Activated CD4-positive, alpha-beta memory T cell treated with anti-CD3 and anti-CD28 coated beads for 36 hours (primary cell): ENCODE measurements at regions not wholly inside any gene's neighbourhood (a gene's known extent, or its start where the extent isn't known, plus 50 kb on each side); places are given as distances from the start of the nearest gene placed in this dataset.

Source experiments
- CTCF ChIA-PET: fragments of 350-600 bp; sonication (Branson Sonifier 250); formaldehyde crosslinking; loops from one replicate; lab custom pipeline; 2021; ENCODE audit warnings: antibody characterized with exemption, inconsistent platforms; lab: Charles Lee
- POLR2A ChIA-PET: fragments of 350-600 bp; sonication (Branson Sonifier 250); formaldehyde crosslinking; loops from one replicate; lab custom pipeline; 2021; ENCODE audit warnings: antibody characterized with exemption; lab: Charles Lee
- DNase-seq: peaks from one replicate; pipeline ENCODE4 v3.0.0-alpha.2; 2020
- H3K27ac Mint-ChIP-seq: one replicate; pipeline ENCODE4 v1.8.0; 2021; ENCODE audit warnings: mixed read lengths
- H3K27me3 Mint-ChIP-seq: one replicate; pipeline ENCODE4 v1.8.0; 2021; ENCODE audit warnings: mixed read lengths
- H3K36me3 Mint-ChIP-seq: one replicate; pipeline ENCODE4 v1.8.0; 2021; ENCODE audit warnings: mixed read lengths
- H3K4me1 Mint-ChIP-seq: one replicate; pipeline ENCODE4 v1.8.0; 2021; ENCODE audit warnings: low read depth, mixed read lengths
- H3K4me3 Mint-ChIP-seq: one replicate; pipeline ENCODE4 v1.8.0; 2021; ENCODE audit warnings: mild to moderate bottlenecking, mixed read lengths
- H3K9me3 Mint-ChIP-seq: one replicate; pipeline ENCODE4 v1.8.0; 2021; ENCODE audit warnings: mixed read lengths
- intact Hi-C: fragments of 100-400 bp; cut with micrococcal nuclease; formaldehyde crosslinking; loops from one replicate; pipeline ENCODE4 v1.15.1; 2023

DNA sequence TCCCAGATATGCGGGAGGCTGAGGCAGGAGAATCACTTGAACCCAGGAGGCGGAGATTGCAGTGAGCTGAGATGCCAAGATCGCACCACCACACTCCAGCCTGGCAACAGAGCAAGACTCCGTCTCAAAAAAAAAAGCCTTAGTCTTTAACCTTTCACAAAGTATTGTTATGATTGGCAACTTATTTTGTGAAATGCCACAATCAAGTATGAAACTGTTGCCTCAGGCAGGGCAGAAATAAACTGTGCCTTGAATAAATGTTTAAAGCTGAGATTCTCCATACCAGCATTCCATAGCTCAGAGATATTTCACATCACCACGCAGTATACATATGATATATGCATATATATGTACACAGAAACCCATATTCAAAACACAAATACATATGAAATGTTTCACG is 120.1 kb upstream of the CCDC28A start:
- intact Hi-C loops: loop anchor here (5.0 kb wide), 1 partner anchor 374 kb away; the partner anchor contains the start of gene ABRACL
- H3K4me1 Mint-ChIP-seq: peaks cover 22% of the 10 kb centered on the region
- H3K4me3 Mint-ChIP-seq: no peak overlapping the region
- no peak overlapping the region for H3K27ac Mint-ChIP-seq
- ChIA-PET POLR2A (no interaction called here), CTCF (interaction anchor here (2.1 kb wide), 1 partner anchor 39 kb away, joined by 9 read pairs; no protein-coding TSS in a partner anchor)
- peaks cover 13% of the 10 kb centered on the region for H3K27me3 Mint-ChIP-seq
- no peaks in the 10 kb centered on the region for H3K36me3 Mint-ChIP-seq
- no peak for DNase-seq
- H3K9me3 Mint-ChIP-seq: no peaks in the 10 kb centered on the region

DNA sequence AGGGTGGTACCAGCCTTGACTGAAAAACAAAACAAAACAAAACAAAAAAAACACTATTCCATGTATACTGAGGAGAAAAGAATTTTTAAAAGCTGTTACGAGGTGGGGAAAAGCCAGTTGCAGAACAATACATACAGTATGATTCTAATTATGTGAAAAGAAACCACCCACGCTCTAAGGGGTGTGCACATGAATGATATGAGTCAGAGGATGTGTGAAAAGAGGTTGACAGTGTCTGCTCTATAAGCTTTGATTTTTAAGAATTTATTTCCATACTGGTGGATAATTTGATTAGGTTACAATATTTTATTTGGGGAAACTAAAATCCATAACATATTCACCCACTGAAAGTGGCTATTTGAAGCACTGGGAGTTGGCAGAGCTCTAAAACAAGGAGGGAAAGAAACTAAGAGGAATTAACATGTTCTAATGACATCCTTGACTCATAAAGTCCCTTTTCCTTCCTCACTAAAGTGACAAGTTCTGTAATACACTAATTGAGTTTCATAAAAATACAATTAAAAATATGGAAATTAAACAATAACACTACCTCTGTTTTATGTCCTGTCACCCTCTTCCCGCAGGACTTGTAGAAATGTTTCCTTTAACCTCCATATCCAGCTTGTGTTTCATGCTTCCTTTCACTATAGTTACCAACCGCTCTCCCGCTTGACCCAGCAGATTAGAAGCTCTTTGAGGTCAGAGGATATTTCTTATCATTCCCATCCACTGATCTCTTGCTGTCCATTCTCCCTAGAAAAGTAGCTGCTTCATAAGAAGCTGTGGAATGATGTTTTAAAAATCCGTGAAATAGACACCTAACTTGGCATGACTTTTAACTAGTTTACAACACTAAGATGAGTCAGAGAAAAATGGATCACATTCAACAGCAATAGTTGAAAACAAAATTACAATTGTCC is 118.6 kb upstream of the CCDC28A start:
- DNase-seq: peak; percentile 64
- H3K36me3 Mint-ChIP-seq: no peaks in the 10 kb centered on the region
- H3K27ac Mint-ChIP-seq: no peak overlapping the region
- ChIA-PET CTCF (interaction anchor here (0.7 to 2.1 kb wide), 3 partner anchors 37 to 66 kb away, joined by 3 to 9 read pairs (median 7); no protein-coding TSS in a partner anchor), POLR2A (no interaction called here)
- peaks cover 24% of the 10 kb centered on the region for H3K4me1 Mint-ChIP-seq
- no peaks in the 10 kb centered on the region for H3K9me3 Mint-ChIP-seq
- peaks cover 11% of the 10 kb centered on the region for H3K27me3 Mint-ChIP-seq
- intact Hi-C loops: loop anchor here (1.0 to 5.0 kb wide), 2 partner anchors 62 to 372 kb away; partner anchors contain the start of gene ABRACL
- H3K4me3 Mint-ChIP-seq: no peak overlapping the region

DNA sequence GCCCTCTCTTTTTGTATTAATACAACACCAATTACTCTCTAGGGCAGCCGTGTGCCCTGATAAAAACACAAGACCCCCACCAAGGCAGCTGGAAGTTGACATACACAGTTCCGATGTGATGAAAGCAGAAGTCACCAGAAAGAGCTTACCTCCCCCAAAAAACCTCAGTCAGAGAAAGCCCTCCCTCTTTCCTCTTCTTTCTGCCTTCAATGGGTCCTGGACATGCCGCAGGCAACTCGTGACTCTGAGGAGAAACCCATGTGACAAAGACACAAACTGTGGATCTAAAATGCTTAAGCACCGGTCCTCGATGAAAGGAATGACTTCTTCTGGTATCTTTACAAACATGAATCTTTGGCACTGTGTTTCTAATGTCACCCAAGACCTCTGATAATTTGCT is 117.7 kb upstream of the CCDC28A start:
- H3K27me3 Mint-ChIP-seq: peaks cover 8% of the 10 kb centered on the region
- no peaks in the 10 kb centered on the region for H3K9me3 Mint-ChIP-seq
- ChIA-PET POLR2A (no interaction called here), CTCF (interaction anchor here (1.3 to 1.5 kb wide), 2 partner anchors 65 to 66 kb away, joined by 5 to 7 read pairs; no protein-coding TSS in a partner anchor)
- no peak for DNase-seq
- no peak overlapping the region for H3K27ac Mint-ChIP-seq
- no peak overlapping the region for H3K4me3 Mint-ChIP-seq
- intact Hi-C loops: no loop called here
- peaks cover 28% of the 10 kb centered on the region for H3K4me1 Mint-ChIP-seq
- H3K36me3 Mint-ChIP-seq: no peaks in the 10 kb centered on the region

DNA sequence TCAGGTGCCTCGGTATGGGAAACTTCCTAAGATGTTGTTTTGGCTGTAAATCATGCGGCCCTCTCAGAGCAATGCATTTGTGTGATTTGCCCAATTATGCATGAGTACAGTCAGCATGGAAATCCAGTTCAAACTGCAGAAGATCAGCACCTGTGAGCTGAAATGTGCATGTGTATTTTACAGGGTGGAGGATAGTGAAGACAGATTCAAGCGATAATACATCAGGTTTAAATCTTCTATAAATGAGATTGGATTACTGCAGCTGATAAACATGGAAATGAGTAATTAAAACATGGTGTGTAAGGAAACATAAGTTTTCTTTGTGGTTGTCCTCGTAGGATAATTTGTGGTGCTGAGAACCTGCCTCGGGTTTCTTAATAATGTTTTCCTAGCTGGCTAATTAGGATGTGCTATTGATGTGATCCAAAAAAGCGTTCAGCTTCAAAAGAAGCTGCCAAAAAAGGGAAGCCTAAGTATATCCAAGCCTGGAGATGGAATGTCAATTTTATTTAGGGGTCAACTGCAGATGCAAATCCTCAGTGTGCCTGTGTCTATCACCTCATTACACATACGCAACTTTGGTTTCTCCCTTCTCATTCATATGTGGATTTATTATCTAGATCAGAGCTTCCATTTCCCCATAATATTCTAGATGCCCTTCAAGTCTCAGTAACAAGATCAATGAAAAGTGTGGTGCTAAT is 117.1 kb upstream of the CCDC28A start:
- H3K27me3 Mint-ChIP-seq: peaks cover 11% of the 10 kb centered on the region
- CTCF ChIA-PET: interaction anchor here (1.3 kb wide), 1 partner anchor 66 kb away, joined by 5 read pairs; no protein-coding TSS in a partner anchor
- POLR2A ChIA-PET: no interaction called here
- H3K9me3 Mint-ChIP-seq: no peaks in the 10 kb centered on the region
- no peak for DNase-seq
- H3K36me3 Mint-ChIP-seq: no peaks in the 10 kb centered on the region
- intact Hi-C loops: no loop called here
- H3K4me1 Mint-ChIP-seq: peaks cover 28% of the 10 kb centered on the region
- H3K27ac Mint-ChIP-seq: no peak overlapping the region
- no peak overlapping the region for H3K4me3 Mint-ChIP-seq

DNA sequence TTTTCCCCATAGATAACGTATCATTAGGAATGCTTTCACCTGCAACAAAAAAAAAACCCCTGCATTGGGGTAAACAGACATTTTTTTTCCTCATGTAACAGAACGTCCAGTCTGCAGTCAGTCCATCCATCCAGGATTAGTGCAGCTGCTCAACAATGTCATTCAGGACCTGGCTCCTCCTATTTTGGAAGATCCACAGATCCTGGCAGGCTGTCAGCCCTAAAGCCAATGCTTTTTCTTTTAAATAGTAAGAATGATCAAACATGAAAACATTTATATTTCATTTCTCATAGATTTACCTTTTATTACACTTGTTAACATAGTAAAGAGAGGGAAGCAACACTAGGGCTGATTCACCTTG is 116.5 kb upstream of the CCDC28A start:
- no peak for DNase-seq
- H3K4me1 Mint-ChIP-seq: peaks cover 28% of the 10 kb centered on the region
- no peak overlapping the region for H3K27ac Mint-ChIP-seq
- no peaks in the 10 kb centered on the region for H3K9me3 Mint-ChIP-seq
- H3K36me3 Mint-ChIP-seq: no peaks in the 10 kb centered on the region
- ChIA-PET POLR2A (no interaction called here), CTCF (interaction anchor here (1.3 kb wide), 1 partner anchor 67 kb away, joined by 5 read pairs; no protein-coding TSS in a partner anchor)
- intact Hi-C loops: no loop called here
- peaks cover 11% of the 10 kb centered on the region for H3K27me3 Mint-ChIP-seq
- no peak overlapping the region for H3K4me3 Mint-ChIP-seq

DNA sequence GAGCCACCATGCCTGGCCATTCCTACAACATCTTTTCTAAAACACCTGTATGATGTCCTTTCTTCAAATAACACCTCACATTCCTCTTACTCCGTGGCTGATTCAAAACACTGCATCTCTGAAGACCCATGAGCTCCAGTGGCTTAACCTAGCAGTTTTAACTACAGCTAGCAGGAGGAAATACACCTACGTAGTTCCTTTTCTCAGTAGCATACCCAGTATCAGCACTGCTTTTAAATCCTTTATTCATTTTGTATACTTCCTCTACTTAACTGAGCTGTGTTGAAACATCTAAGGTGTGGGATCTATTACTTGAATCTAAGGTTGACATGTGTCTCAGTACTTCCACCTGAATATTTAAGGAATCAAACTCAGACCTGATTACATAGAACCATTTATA is 113.6 kb upstream of the CCDC28A start:
- CTCF ChIA-PET: interaction anchor here (1.0 kb wide), 1 partner anchor 32 kb away, joined by 3 read pairs; no protein-coding TSS in a partner anchor

DNA sequence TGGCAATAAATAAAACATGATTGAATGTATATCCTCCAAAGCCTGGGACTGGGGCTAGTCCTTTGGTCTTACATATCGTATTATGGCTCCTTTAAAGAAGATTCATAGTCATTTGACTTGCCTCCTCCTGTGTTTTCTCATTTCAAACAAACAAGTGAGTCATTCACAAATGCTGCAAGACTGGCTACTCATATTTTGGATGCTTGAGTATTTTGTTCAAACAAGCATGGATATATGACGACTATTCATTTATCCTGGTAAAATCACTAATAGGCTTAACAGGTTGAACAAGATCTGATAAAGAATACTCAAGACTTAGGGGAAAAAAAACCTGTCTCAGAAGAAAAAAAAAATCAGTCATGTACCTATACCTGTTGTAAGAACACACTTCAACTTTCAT is 111.1 kb upstream of the CCDC28A start:
- Mint-ChIP-seq H3K4me3 (no peak overlapping the region), H3K27ac (no peak overlapping the region), H3K4me1 (peaks cover 6% of the 10 kb centered on the region), H3K36me3 (no peaks in the 10 kb centered on the region), H3K9me3 (no peaks in the 10 kb centered on the region), H3K27me3 (peaks cover 3% of the 10 kb centered on the region)
- ChIA-PET POLR2A (no interaction called here), CTCF (no interaction called here)
- intact Hi-C loops: no loop called here
- no peak for DNase-seq

More for the DNA sequence above, 113.6 kb upstream of the CCDC28A start:
- POLR2A ChIA-PET: no interaction called here
- H3K36me3 Mint-ChIP-seq: no peaks in the 10 kb centered on the region
- H3K9me3 Mint-ChIP-seq: no peaks in the 10 kb centered on the region
- H3K4me1 Mint-ChIP-seq: peaks cover 13% of the 10 kb centered on the region
- H3K27ac Mint-ChIP-seq: no peak overlapping the region
- no peak overlapping the region for H3K4me3 Mint-ChIP-seq
- peaks cover 9% of the 10 kb centered on the region for H3K27me3 Mint-ChIP-seq
- intact Hi-C loops: no loop called here
- no peak for DNase-seq

DNA sequence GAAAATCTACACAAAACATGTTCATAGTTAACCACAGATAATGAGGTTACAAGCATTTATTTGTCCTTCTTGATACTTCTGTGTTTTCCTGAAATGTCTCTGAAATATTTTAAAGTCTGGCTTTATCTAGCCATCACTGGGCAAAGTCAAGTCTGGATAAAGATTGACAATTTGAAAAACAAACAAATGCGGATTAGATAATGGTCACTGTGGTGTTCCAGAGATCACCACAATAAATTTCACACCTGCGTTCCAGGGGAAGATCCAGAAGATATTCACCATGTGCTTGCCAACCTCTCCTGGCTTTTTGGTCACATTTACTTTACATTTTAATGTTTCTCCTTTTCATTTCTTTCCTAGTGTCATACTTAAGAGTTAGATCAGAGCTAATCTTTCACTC is 109.7 kb upstream of the CCDC28A start:
- ChIA-PET POLR2A (interaction anchor here (1.5 kb wide), 1 partner anchor 13 kb away, joined by 3 read pairs; no protein-coding TSS in a partner anchor), CTCF (interaction anchor here (1.1 kb wide), 1 partner anchor 29 kb away, joined by 4 read pairs; no protein-coding TSS in a partner anchor)
- intact Hi-C loops: no loop called here
- no peaks in the 10 kb centered on the region for H3K9me3 Mint-ChIP-seq
- H3K27ac Mint-ChIP-seq: no peak overlapping the region
- no peak for DNase-seq
- peaks cover 6% of the 10 kb centered on the region for H3K4me1 Mint-ChIP-seq
- no peaks in the 10 kb centered on the region for H3K36me3 Mint-ChIP-seq
- H3K4me3 Mint-ChIP-seq: no peak overlapping the region
- peaks cover 3% of the 10 kb centered on the region for H3K27me3 Mint-ChIP-seq

DNA sequence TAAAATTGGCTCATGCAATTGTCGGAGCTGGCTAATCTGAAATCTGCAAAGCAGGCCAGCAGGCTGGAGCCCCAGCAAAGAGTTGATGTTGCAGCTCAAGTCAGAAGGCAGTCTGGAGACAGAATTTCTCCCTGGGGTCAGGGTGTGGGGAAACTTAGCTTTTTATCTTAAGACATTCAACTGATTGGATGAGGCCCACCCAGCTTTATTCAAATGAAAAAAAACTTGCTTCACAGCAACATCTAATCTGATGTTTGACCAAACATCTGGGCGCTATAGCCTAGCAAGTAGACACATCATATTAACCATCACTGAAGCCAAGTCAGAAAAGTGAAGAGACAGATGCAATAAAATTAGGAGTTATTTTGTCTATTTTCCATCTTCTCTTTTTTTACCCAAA is 108.8 kb upstream of the CCDC28A start:
- Mint-ChIP-seq H3K27me3 (peaks cover 3% of the 10 kb centered on the region), H3K36me3 (no peaks in the 10 kb centered on the region), H3K9me3 (no peaks in the 10 kb centered on the region), H3K4me1 (peaks cover 6% of the 10 kb centered on the region), H3K4me3 (no peak overlapping the region), H3K27ac (no peak overlapping the region)
- no peak for DNase-seq
- POLR2A ChIA-PET: interaction anchor here (1.5 kb wide), 1 partner anchor 14 kb away, joined by 3 read pairs; no protein-coding TSS in a partner anchor
- intact Hi-C loops: no loop called here
- CTCF ChIA-PET: interaction anchor here (1.1 kb wide), 1 partner anchor 28 kb away, joined by 4 read pairs; no protein-coding TSS in a partner anchor

DNA sequence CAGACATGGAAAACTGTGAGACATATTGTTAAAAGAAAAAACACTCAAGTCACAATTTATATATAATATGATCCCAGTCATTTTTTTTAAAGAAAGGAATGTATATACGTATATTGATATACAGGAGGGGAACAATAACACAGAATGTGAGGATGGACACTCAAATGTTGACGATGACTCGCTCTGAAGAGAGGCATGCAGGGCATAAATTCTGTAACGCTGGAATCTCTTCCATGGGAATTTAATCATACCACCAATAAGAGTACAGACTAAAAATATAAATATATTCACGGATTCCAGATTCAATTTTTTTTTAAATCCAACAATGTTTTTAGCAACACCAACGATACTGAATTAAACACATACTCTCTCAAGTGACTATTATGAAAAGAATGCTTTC is 106.9 kb upstream of the CCDC28A start:
- no peak overlapping the region for H3K4me3 Mint-ChIP-seq
- H3K9me3 Mint-ChIP-seq: no peaks in the 10 kb centered on the region
- H3K4me1 Mint-ChIP-seq: no peaks in the 10 kb centered on the region
- no peak for DNase-seq
- POLR2A ChIA-PET: no interaction called here
- CTCF ChIA-PET: no interaction called here
- H3K27me3 Mint-ChIP-seq: no peaks in the 10 kb centered on the region
- H3K36me3 Mint-ChIP-seq: no peaks in the 10 kb centered on the region
- no peak overlapping the region for H3K27ac Mint-ChIP-seq
- intact Hi-C loops: no loop called here

DNA sequence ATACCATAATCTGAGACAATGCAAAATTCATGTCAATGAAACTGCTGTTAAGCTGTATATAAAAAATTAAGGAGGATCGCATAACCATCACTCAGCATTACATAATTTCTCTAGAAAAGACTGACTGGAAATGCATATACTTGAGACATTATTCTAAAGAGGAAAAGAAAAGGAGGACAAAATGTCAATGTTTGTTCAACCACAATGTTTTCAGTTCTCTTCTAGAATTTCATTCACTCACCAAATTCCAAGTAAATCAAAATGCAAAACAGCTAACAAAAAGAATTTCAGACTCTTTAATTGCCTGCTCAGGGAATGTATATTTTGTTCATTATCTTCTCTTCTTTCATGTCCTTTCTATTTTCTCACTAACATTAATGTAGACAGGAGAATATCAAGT is 106.2 kb upstream of the CCDC28A start:
- Mint-ChIP-seq H3K4me1 (no peaks in the 10 kb centered on the region), H3K9me3 (no peaks in the 10 kb centered on the region), H3K4me3 (no peak overlapping the region), H3K27ac (no peak overlapping the region), H3K27me3 (no peaks in the 10 kb centered on the region), H3K36me3 (no peaks in the 10 kb centered on the region)
- DNase-seq: no peak
- intact Hi-C loops: no loop called here
- CTCF ChIA-PET: interaction anchor here (0.7 kb wide), 1 partner anchor 321 kb away, joined by 3 read pairs; no protein-coding TSS in a partner anchor
- POLR2A ChIA-PET: no interaction called here

DNA sequence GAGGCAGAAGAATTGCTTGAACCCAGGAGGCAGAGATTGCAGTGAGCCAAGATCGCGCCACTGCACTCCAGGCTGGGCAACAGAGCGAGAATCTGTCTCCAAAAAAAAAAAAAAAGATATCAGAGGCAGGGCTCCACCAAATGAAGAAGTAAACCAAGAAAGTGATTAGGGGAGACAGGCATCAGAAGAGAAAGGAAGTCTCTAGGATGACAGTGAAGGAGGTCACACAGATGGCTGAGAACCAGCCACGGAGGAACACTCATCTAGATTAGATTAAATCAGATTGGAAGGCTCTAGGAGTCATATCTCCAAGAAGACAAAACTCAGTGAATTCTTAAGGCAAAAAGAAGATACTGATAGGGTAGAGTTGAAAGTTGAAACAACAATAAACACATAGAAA is 102.2 kb upstream of the CCDC28A start:
- intact Hi-C loops: no loop called here
- ChIA-PET CTCF (no interaction called here), POLR2A (no interaction called here)
- no peak overlapping the region for H3K27ac Mint-ChIP-seq
- no peak for DNase-seq
- H3K4me3 Mint-ChIP-seq: no peak overlapping the region
- no peaks in the 10 kb centered on the region for H3K36me3 Mint-ChIP-seq
- no peaks in the 10 kb centered on the region for H3K9me3 Mint-ChIP-seq
- H3K4me1 Mint-ChIP-seq: no peaks in the 10 kb centered on the region
- no peaks in the 10 kb centered on the region for H3K27me3 Mint-ChIP-seq
